Germinal center (tissue), 1 donor: ENCODE measurements at regions not wholly inside any gene's neighbourhood (a gene's known extent, or its start where the extent isn't known, plus 50 kb on each side); places are given as distances from the start of the nearest gene placed in this dataset.
"Not testable (repeated sequence)": the region's sequence is repeated elsewhere in the genome, so short reads cannot be mapped to it uniquely, and the experiment has no call there.

Source experiments
- DNase-seq: peaks from one replicate; pipeline ENCODE4 v3.0.0; 2012; ENCODE audit warnings: mixed read lengths, low spot score

DNA sequence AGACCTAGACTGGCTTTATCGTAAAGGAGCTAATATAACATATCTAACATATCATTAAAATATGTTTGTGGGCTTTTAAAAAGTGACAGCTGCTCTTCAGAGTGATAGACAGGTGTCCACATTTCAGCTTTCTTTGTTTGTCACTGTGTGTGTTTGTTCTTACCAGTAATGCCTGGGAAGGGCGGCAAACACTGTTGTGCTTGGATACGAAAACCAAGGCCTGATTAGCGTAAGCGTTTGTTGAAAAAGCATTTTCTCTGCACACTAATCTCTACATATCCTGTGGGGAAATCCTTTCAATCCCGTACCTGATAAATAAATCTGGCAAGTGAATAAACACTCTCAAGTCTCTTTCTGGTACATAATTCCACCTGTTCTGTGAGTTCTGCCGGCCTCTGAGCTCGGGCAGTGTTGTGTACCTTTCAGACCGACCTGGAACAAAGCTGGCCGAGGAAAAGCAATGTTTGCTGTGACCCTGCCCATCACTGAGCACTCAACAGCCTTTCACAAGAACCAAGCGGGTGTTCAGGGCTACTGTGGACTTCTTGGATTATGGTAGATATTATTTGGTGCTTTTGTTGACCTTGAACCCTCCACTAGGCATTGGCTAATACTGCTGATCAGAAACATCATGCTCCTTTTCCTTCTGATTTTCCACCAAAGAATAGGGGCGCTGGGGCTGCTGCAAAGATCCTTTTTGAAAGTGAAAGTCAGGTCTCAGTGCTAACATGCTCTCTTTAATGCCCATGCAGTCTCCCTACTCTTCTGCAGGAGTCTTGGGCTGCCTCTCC, 100.4 kb downstream of the CD83 start:
- DNase-seq, result no peak

- DNase-seq, result no peak
These were observed 100.9 kb downstream of the CD83 start for GRCh38 chr6:14218519-14218800.

DNA sequence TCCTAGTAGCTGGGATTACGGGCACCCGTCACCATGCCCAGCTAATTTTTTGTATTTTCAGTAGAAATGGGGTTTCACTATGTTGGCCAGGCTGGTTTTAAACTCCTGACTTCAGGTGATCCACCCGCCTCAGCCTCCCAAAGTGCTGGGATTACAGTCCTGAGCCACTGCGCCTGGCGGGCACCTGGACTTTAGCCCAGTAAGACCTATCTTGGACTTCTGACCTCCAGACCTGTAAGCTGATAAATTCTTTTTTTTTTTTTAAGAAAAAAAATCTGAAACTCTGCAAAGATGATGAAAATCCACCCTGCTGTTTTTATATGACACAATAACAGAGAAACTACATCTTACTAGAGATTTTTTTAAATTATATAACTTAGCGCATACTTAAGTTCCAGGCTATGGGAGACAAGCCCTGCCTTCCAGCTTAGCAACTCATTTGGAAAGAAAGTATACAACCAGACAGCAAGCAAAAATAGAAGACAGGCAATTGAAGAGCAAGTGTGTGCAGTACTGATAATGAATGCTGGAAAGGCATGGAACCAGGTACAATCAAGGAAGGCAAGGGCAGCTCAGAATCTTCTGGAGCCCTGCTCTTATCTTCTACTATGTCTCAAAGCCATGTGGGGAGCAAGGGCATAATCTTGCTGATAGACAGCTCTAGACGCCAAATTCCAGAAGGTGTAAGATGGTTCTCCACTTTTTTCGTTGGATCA, 104.2 kb downstream of the CD83 start:
- DNase-seq, result no peak

DNA sequence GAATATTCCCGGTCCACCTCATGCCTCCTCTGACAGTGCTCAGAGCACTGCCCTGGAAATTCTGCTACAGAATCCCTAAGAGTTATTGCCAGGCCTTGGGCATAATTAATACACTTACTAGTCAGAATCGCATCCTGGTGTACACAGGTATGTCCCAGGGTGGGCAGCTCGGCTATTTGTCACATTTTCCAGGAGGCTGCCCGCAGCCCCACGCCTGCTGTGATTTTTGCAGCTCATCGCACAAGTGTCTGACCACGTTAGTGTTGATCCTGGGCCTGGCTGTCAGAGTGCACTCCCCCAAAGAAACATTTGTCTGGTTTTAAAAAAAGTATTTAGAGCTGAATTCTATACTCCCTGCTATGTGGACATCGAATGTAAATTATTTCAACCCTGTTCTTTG, 105.4 kb downstream of the CD83 start:
- no peak for DNase-seq

DNA sequence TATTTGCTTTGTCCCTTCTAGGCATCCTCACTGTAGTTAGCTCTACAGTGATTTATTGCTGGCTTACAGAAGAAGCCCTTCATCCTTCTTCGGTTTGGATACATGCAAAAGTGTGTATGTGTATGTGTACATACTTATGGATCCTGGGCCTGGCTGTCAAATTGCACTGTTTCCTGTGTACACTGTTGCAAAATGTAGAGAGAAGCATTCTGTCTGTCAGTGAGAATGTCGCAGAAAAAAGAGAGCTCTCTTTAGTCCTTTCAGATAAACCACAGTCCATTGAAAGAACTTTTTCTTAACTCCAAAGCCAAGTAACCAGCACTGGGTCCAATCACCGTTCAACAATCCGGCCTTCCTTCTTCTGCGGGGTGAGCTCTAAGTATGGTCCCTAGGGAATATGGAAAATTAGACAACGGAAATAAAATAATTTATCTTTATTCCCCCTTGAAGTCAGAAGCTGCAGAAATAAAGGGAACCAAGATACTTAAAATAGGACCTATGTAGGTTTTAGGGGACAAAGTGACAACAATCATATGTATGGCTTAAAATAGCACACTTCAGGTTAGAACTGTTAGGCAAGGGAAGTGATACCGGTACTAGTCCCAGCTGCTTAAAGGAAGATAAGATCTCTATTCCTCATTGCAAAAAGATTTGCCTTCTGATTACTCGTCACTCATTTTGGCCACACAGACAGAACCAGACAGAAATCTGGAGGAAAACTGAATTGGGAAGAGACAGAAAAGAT, 107.0 kb downstream of the CD83 start:
- peak; percentile 60 for DNase-seq

DNA sequence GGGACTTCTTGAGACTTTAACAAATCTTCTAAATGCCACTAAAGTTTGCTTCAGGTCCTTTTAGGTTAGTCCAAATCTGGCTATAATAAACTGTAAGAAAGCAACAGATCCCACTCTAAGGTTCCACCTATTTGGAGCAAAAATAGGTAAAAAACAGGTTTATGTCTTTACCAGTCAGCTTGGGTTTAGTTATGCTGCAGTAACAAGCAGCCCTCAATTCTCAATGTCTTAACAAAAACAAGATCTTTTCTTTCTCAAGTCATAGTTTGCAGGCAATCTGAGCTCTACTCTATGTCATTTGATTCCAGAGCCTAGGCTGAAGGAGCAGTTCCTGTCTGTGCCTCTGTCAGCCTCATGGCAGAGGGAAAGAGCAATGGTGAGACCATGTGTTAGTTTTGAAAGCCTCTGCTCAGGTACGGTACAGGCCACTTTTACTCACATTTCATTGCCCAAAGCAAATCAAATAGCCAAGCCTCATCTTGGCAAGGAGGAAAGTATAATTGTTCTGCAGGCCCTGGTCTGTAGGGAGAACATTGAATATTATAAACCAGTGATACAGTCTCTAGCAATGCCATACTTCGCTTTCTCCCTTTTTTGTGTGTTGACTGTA, 108.6 kb downstream of the CD83 start:
- DNase-seq, result no peak

DNA sequence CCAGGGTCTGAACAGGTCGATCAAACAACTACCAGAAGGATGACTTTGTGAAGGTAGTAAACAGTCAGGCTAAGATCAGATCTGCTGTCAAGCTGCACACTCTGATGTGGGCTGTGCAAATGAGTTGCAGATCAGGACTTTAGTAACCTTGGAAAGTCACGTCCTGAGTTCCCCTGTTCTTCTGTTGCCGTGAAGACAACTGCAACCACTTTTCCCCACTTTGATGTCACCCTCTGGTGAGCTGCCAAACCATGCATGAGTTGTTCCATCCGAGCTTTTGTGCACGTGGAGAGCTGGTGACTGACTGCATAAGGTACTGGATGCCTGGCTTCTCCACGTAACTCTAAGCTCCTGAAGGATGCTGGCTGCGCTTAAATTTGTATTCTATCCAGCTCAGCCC, 111.0 kb downstream of the CD83 start:
- no peak for DNase-seq

DNA sequence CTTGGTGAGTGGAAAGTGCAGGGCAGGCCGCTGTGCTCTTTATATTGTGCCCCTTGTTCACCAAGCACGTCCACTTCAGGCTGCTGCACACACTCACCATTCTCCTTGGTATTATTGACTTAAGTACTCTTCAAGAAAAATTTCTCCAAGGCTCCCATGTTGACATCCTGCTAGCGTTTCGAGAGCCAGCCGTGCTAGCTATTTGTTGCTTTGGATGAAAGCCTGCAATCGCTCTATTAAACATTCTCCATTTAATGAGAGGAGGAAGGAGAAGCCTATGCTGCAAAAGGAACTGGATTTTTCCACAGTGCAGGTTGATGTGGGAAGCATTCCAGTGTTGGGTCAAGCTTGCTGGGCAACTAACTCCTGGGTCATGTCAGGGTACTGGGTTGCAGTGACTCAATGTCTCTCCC, 113.5 kb downstream of the CD83 start:
- no peak for DNase-seq

DNA sequence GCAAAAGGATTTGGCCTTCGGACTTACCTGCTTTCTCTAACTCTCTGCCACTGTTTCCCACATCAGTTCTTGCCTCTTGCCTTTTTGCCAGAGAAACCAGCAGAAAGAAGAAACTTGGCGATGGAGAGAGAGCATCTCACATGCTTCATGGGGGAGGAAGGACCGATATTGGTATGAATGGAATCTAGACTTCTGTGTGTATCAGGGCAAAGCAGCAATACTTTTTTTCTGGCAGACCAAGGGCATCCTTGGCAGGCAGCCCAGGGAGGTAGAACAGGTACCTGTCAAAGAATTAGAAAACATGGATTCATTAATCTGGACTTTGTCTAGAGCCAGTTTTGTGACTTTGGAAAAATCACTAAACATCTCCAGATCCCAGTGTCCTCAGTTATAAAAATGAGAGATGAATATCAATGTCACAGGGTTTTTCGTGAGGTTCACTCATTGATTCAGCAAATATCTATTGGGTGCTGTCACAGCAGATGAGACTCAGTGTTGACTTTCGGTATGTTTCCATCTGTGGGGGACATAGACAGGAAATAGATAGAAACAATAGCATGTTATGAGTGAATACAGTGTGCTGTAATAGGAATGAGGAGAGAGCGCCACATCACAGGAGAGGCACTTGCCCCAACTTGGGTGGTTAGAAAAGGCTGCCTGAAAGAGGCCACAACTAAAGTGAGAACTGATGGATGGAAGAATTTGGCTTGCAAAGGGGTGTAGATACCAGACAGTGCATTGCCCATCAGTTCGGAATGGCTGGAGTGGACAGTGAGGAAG, 114.1 kb downstream of the CD83 start:
- no peak for DNase-seq

DNA sequence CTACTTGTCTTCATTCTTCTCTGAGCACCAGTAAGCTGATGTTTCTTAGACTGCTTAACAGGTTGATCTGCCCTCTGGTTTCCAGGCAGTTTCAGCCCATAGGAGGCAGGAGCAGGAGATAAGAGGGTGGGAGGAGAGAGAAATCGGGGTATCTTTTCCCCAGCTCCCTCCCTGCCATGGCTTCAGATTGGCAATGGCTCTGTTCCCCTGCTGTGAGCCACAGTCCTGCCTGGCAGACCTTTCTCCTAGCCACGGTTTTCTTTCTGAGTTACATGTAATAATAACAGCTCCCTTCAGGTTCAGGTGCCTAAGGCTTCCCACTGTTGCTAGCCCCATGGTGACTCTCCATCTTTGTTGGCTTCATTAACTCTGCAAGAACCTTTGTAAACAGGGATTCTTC, 115.3 kb downstream of the CD83 start:
- DNase-seq, result no peak

GRCh38 chr6:14235653-14236356, 118.2 kb downstream of the CD83 start:
- no peak for DNase-seq

GRCh38 chr6:14239097-14239496, 121.5 kb downstream of the CD83 start:
- DNase-seq, result no peak

DNA sequence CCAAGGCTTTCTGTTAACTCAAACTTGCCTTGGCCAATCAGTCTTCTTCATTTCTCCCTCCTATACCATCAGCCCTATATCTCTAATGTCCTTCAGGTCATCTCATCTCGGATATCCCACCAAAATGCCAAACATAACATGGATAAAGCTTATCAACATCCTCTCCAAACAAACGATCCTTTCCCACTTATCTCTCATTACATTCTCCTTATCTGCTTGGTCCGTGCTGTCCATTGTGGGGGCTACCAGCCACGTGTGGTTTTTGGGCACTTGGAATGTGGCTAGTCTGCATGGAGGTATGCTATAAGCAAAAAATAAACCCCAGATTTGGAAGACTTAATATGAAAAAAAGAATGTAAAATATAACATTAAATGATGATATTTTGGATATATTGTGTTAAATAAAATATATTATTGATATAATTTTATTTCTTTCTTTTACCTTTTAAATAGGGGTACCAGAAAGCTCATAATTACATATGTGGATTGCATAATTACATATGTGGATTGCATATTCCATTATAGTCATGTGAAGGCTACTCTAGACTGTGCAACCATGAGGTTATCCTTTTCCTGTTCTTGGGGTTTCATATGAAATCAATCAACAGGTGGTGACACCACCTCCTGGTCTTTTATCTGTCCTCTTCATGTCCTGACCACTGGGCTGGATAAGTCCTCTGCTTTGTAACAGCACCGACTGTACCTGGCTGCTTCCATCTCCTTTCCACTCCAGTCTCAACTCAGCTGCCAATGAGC, 123.0 kb downstream of the CD83 start:
- no peak for DNase-seq

DNA sequence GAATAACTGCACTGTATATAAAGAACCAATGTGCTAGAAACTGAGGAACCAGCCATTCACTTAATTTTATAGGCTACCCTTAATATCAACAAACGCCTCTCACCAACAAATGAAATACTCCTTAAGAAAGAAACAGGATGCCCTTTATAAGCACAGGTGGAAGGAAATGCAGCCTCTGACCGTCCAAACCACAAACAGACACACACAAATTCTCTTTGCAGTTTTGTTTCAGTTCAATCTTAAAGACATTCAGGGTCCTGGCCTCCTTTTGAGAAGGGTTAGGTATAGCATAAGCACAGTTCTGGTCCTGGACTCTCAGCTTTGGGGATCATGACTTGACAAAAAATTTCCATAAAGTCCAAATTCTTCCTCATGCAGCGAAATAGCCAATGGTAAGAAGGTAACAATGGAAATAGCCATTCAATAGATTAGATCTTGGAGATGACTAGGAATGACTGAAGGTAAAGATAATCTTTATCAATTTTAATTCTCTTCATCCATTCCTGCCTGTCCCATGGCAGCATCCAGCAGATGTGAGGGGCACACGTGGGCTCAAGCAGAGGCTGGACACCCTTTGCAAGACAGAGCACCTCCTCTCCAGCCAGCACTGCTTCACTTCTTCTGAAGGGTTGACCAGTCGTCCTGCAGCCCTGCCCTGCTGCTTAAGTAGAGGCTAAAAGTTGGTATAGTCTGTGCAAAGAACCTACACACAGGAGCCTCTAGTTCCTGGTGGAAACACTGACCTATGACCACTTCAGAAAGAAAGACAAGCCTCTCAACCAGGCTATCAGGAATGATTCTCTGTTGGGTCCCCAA, 123.9 kb downstream of the CD83 start:
- DNase-seq, result no peak

DNA sequence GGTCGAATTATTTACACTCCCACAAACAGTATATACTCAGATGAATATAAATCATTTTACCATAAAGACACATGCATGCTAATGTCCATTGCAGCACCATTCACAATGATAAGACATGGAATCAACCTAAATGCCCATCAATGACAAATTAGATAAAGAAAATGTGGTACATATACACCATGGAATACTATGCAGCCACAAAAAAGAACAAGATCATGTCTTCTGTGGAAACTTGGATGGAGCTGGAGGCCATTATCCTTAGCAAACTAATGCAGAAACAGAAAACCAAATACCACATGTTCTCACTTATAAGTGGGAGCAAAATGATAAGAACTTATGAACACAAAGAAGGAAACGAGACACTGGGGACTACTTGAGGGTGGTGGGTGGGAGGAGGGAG, 125.3 kb downstream of the CD83 start:
- not testable (repeated sequence) for DNase-seq

- DNase-seq, result no peak
These were observed 126.0 kb downstream of the CD83 start for GRCh38 chr6:14243597-14243996.

DNA sequence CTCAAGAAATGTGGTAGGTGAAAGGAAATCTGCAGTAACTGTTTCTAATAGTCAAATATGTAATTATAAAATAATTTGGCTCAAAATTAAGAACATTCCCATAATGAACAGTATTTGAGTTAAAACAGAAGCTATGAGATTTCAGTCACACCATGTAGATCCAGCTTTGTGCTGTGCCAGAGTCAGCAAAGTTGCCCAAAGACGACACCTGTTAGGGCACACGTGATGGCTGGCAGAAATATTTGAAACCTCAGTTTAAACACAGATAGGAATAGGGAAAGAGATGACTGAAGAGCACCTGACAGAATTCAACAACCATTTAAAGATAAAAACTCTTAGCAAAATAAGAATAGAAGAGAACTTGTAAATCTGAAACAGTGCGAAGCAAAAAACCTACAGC, 129.3 kb downstream of the CD83 start:
- no peak for DNase-seq

GRCh38 chr6:14250573-14250972, 133.0 kb downstream of the CD83 start:
- no peak for DNase-seq

GRCh38 chr6:14252271-14252850, 134.8 kb downstream of the CD83 start:
- DNase-seq, result no peak
